ENCODE measurements at regions not wholly inside any gene's neighbourhood (a gene's known extent, or its start where the extent isn't known, plus 50 kb on each side); places are given as distances from the start of the nearest gene placed in this dataset.
A peak's percentile ranks its signal among the peaks of the same experiment; 100 is the strongest.

DNA sequence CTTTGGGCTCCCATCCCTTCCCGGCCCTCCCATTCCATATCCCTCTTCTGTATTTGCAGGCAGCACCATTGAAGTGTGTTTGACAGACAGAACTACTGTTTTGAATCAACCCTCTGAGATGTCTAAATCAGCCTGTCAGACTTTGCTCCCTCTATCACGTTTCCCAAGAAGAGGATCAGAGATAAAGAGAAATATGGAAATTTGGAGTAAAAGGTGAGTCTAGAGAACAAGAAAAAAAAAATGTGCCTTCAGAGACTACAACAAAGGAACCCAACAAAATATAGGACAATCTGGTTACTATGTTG is 133.4 kb upstream of the NCK2 start:
- Histone ChIP-seq H3K27ac (ENCODE audit: low read depth in 1 of 2, low read length in 2 of 2) (no peak overlapping the region), H3K9ac (ENCODE audit: low read depth in 1 of 2, low read length in 2 of 2) (no peak overlapping the region), H3K36me3 (ENCODE audit: control insufficient read depth in 4 of 4, insufficient read depth in 3 of 4, low read depth in 1 of 4, low read length in 3 of 4) (no peaks in the 10 kb centered on the region), H3K4me1 (ENCODE audit: control insufficient read depth in 4 of 4, insufficient read depth in 4 of 4, low read length in 3 of 4) (peaks cover 0 to 2% (median 0%) of the 10 kb centered on the region in 4 donors), H3K27me3 (ENCODE audit: control insufficient read depth in 4 of 4, insufficient read depth in 4 of 4, low read length in 3 of 4) (peaks cover 0 to 6% (median 0%) of the 10 kb centered on the region in 4 donors), H3K9me3 (ENCODE audit: control insufficient read depth in 4 of 4, low read length in 3 of 4) (no peaks in the 10 kb centered on the region), H3K4me3 (ENCODE audit: low read depth in 1 of 3, low read length in 3 of 3) (no peak overlapping the region)
- TF ChIP-seq HNF4G (IDR thresholded peaks at IDR 0.05), result no peak
- no peak for TF ChIP-seq ZBTB33 (IDR thresholded peaks at IDR 0.05)
- no peak for TF ChIP-seq CTCF (IDR thresholded peaks at IDR 0.05; ENCODE audit: low read depth, low read length, missing input control)
- peak in 1 of 2 donors; percentile 11 for TF ChIP-seq HNF4A (conservative IDR thresholded peaks at IDR 0.05)
- no peak for DNase-seq (ENCODE audit: low spot score)
- 58% methylated on average over 2 of the region's 2 CpGs for WGBS

GRCh38 chr2:105610576-105611332 is 134.0 kb upstream of the NCK2 start:
- no peak overlapping the region for H3K27ac ChIP-seq (ENCODE audit: low read depth in 1 of 2, low read length in 2 of 2)
- no peak for DNase-seq (ENCODE audit: low spot score)
- H3K9me3 ChIP-seq (ENCODE audit: control insufficient read depth in 4 of 4, low read length in 3 of 4), result no peaks in the 10 kb centered on the region

DNA sequence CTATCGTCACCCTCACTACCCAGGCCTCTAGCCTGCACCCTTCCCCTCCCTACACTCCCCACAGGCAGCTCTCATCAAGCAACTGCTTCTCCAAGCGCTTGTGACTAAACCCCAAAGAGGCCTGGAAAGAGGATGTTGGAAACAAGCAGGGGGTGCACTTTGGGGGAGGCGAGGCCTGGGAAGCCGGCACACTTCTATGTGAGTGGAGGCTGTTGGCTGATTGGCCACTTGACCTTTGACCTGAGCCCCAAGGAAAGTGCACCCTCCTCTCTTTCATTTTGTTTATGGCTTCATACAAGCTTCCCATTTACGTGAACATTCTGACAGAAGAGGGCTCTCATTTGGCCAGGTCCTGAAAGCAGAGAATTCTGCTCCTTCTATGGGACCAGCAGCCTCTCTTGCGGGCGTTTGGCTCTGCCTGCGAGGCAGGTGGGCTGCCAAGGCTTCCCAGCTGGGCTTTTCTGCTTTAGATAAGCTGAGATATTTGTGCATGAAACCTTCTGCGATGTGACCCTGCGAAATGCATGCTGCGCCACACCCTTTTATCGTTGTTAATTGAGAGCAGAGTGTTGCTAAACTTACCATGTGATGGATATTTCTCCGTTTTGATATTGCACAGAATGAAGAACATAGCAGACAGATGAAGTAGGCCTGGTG is 134.8 kb upstream of the NCK2 start:
- no peak for TF ChIP-seq ZBTB33 (IDR thresholded peaks at IDR 0.05)
- TF ChIP-seq MAX (IDR thresholded peaks at IDR 0.05), result no peak
- TF ChIP-seq FOXA1 (IDR thresholded peaks at IDR 0.05), result no peak
- no peak for TF ChIP-seq HNF4G (IDR thresholded peaks at IDR 0.05)
- no peak for TF ChIP-seq JUND (IDR thresholded peaks at IDR 0.05)
- TF ChIP-seq EGR1 (IDR thresholded peaks at IDR 0.05; ENCODE audit: low read depth in 2 of 2), result no peak
- no peak for TF ChIP-seq RXRA (IDR thresholded peaks at IDR 0.05)
- TF ChIP-seq GABPA (IDR thresholded peaks at IDR 0.05 in 1 of 2, conservative IDR thresholded peaks at IDR 0.05 in 1 of 2), result no peak
- TF ChIP-seq RAD21 (IDR thresholded peaks at IDR 0.05), result no peak
- no peak for TF ChIP-seq NR2F2 (IDR thresholded peaks at IDR 0.05)
- TF ChIP-seq, protein P1, sequence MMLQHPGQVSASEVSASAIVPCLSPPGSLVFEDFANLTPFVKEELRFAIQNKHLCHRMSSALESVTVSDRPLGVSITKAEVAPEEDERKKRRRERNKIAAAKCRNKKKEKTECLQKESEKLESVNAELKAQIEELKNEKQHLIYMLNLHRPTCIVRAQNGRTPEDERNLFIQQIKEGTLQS (IDR thresholded peaks at IDR 0.05), result no peak
- TF ChIP-seq CTCF (IDR thresholded peaks at IDR 0.05; ENCODE audit: low read depth, low read length, missing input control), result no peak
- no peak for TF ChIP-seq SP1 (IDR thresholded peaks at IDR 0.05)
- TF ChIP-seq YY1 (IDR thresholded peaks at IDR 0.05), result no peak
- no peak for TF ChIP-seq FOXA2 (IDR thresholded peaks at IDR 0.05)
- TF ChIP-seq TAF1 (conservative IDR thresholded peaks at IDR 0.05), result no peak
- Histone ChIP-seq H3K4me1 (ENCODE audit: control insufficient read depth in 4 of 4, insufficient read depth in 4 of 4, low read length in 3 of 4) (peaks cover 0 to 2% (median 0%) of the 10 kb centered on the region in 4 donors), H3K9ac (ENCODE audit: low read depth in 1 of 2, low read length in 2 of 2) (no peak overlapping the region), H3K9me3 (ENCODE audit: control insufficient read depth in 4 of 4, low read length in 3 of 4) (no peaks in the 10 kb centered on the region), H3K27me3 (ENCODE audit: control insufficient read depth in 4 of 4, insufficient read depth in 4 of 4, low read length in 3 of 4) (peaks cover 0 to 6% (median 0%) of the 10 kb centered on the region in 4 donors), H3K36me3 (ENCODE audit: control insufficient read depth in 4 of 4, insufficient read depth in 3 of 4, low read depth in 1 of 4, low read length in 3 of 4) (no peaks in the 10 kb centered on the region), H3K27ac (ENCODE audit: low read depth in 1 of 2, low read length in 2 of 2) (no peak overlapping the region), H3K4me3 (ENCODE audit: low read depth in 1 of 3, low read length in 3 of 3) (no peak overlapping the region)
- WGBS, result 87% methylated on average over 13 of the region's 13 CpGs
- DNase-seq (ENCODE audit: low spot score), result no peak

More at GRCh38 chr2:105610576-105611332, 134.0 kb upstream of the NCK2 start:
- Histone ChIP-seq H3K9ac (ENCODE audit: low read depth in 1 of 2, low read length in 2 of 2) (no peak overlapping the region), H3K36me3 (ENCODE audit: control insufficient read depth in 4 of 4, insufficient read depth in 3 of 4, low read depth in 1 of 4, low read length in 3 of 4) (no peaks in the 10 kb centered on the region), H3K4me3 (ENCODE audit: low read depth in 1 of 3, low read length in 3 of 3) (no peak overlapping the region), H3K27me3 (ENCODE audit: control insufficient read depth in 4 of 4, insufficient read depth in 4 of 4, low read length in 3 of 4) (peaks cover 0 to 6% (median 0%) of the 10 kb centered on the region in 4 donors), H3K4me1 (ENCODE audit: control insufficient read depth in 4 of 4, insufficient read depth in 4 of 4, low read length in 3 of 4) (peaks cover 0 to 2% (median 0%) of the 10 kb centered on the region in 4 donors)
- TF ChIP-seq FOXA1 (IDR thresholded peaks at IDR 0.05), result no peak
- no peak for TF ChIP-seq FOXA2 (IDR thresholded peaks at IDR 0.05)
- no peak for TF ChIP-seq TAF1 (conservative IDR thresholded peaks at IDR 0.05)
- TF ChIP-seq YY1 (IDR thresholded peaks at IDR 0.05), result no peak
- TF ChIP-seq HNF4G (IDR thresholded peaks at IDR 0.05), result no peak
- 74% methylated on average over 16 of the region's 16 CpGs for WGBS

Measured in liver (tissue), 8 donors.